NCI-H1436 (cell line): ENCODE measurements at regions not wholly inside any gene's neighbourhood (a gene's known extent, or its start where the extent isn't known, plus 50 kb on each side); places are given as distances from the start of the nearest gene placed in this dataset.

Experiments
- DNase-seq: peaks from one replicate; lab custom pipeline; 2025; lab: John Stamatoyannopoulos, UW

DNA sequence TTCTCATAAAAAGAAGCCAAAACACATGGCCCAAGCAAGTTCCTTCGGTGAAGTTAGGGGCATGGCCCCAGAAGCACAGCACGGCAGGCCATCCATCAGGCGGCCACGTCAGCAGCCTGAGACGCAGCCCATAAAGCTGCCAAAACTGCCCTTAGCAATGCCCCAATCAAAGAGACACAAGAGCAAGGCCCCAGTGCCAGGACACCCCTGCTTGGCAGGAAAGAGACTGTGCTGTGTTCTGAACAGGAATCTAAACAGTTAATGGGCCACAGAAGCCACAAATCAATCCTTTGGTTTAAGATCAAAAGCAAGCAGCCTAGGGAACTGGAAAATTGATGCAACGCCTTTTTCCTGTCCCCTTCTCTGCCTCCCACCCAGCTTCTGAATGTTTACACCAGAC lies 497.0 kb upstream of the USP24 start:
- no peak for DNase-seq

DNA sequence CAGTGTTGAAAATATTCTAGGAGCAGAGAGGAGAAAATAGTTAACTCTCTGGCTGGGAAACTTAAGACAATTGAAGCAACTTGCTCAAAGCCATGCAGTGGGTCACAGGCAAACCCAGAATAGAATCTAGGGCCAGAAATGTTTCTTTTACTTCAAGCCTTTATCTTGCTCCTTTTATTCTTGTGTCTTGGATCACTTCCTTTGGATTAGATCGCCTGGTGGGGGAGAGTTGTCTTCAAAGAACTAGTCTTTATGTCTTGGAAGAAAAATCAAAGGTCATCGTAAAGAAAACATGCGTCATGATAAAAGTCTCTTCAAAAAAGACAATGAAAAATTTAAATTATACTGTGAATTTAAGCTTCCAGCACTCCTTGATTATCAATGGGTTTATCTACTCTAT lies 493.6 kb upstream of the USP24 start:
- DNase-seq, result no peak

DNA sequence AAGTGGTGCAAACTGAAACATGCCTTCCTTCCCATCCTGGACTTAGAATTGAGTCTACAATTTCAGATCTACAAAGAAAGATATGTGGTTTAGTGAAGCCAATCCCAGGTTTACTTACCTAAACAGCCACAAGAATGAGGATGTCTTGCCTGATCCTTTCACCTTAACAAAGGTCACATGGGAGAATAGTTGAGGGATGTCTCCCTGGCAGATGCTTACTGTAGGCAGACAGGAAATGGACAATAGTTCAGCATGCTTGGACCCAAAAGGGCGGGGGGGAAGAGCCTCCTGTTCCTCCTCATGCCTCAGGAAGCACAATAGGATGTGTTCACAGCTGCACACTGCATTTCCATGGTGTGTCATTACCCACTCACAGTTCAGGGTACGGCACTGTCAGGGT lies 492.7 kb upstream of the USP24 start:
- no peak for DNase-seq

DNA sequence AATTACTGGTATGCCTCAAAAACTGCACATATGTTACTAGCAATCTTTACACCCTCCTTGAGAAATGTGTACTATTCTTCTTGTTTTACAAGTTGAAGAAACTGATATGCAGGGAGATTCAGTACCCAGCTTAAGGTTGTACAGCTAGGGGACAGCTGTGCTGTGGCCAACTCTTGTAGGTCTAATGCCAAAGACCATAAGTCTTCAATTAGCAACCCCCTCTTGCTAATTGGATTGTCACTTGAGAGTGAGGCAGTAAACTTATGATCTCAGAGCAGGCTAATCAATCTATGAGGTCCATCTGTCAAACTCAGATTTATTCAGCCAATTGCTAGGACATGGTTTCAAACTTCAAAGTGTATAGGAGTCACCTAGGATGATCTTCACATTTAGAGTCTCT lies 492.0 kb upstream of the USP24 start:
- no peak for DNase-seq

DNA sequence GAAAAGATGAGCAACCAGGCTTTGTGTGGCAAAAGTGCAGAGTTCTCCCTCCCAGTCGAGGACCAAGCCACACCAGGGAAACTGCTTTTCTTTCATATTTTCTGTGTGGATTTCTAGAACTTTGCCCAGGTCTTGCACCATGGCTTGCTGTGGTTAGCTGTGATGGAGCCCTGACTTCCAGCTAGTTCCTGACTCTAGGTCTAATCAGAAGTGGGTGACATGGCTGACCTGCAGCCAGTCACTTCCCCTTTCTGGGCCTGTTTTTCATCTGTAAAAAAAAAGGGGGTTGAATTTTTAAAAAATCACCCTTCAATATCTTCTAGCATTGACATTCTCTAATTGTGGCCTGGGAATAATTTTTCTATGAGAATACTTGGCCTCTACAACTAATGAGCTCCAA lies 491.2 kb upstream of the USP24 start:
- DNase-seq, result no peak

DNA sequence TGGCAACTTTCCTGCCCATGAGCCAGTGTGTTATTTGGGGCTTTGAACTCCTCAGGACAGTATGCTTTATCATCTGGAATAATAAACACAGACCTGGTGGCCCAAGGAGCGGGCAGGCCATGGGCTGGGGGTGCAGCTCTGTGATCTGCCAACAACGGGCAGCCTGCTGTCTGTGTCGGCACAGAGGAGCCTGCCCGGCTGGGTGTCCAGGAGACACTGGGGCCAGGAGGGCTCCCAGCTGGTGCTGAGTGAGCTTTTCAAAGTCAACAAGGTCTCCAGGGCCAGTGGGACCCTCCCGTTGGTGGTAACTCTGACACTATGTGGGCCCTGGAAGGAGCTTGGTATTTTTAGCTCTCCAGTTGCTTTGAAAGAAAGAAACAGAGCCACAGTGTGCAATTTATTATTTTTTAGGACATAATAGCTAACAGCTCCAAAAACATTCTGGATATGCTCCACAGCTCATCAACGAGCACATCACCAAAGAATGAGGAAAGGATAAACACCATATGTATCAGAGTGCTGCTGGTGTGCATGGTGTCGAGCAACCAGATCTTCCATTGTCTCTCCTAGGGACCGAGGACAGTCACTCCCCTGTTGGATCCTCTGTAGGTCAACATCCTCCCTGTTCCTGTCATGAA lies 488.7 kb upstream of the USP24 start:
- no peak for DNase-seq

DNA sequence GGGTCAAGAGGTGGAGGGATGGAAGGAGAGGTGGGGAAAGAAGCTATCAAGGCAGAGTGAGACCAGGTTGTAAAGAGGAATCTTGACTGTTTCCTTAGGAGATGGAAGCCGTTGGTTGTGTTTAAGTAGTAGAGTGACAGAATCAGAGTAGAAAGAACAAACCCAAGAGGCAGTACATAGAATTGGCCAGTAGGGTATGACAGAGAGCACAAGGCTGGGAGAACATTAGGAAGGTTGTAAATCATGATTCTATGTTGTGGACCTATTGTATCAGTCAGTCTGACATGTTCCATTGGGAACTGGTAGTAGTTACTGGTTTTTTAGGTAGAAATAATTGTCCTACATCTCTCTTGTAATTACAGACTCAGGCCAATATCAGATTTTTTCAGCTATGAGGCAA lies 486.9 kb upstream of the USP24 start:
- DNase-seq, result peak; percentile 5

DNA sequence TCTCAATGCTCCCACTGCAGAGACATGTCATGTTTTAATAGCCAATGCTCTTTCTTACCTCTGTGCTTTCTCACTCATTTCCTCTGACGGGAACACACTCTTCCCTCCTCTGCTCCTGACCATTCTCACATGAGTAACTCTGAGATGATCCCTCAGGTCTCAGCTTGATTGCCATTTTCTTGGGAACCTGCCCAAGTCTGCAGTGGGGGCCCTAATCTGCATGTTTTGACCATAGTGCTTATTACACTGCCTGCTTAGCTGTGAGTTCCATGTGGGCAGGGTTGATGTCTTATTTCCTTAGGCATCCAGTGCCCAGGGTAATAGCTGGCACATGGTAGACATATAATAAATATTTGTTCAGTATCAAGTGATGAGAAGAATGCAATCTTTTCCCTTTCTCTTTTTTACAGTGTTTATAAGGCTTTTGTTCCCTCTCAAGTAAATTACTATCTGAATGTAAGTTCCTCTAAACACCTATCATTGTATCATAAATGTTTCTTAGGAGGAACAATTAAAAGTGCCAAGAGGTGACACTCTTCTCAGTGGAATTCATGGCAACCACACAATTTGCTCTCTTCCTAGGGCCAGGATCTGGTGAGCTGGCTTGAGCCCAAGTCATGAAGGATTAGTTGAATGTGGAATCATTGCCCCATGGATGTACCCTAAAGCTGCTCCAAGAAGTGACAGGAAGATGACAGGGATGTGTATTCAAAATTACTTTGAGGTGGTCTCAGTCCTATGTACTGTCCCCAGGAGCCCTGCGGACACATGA lies 485.4 kb upstream of the USP24 start:
- DNase-seq, result no peak

DNA sequence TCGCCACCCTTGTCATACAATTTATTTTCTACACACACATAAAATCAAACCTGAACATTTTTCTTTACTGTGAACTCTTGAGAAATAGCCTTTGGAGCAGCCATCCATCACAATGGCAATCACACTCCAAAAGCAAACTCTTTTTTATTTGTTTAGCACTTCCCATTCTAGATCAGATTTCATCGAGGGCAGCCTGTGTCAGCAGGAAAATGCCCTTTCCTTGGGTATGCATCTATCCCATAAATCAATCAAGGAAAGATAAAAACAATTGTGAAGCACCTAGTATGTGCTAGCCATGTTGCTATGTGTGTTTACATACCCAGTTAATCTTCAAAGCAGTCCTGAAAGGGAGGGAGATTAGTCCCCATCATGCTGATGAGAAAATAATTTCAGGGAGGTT lies 484.1 kb upstream of the USP24 start:
- no peak for DNase-seq

DNA sequence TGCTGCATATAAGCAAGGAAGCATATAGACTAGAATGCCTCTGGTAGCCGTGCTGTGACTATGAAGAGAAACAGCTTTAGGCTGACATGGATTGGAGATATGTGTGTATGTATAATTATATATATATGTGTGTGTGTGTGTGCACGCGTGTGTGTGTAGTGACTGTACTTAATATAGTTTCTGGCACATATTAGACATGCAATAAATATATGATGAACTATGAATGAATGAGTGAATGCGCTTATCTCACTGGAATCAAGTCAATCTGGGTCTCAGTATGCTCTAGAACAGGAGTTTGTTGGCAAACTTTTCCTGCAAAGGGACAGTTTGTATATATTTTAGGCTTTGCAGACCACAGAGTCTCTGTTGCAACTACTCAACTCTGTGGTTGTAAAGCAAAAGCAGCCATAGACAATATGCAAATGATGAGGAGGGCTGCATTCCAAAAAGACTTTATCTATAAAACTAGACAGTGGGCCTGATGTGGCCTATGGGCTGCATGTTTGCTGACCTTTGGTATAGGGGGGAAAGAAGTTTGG lies 482.9 kb upstream of the USP24 start:
- no peak for DNase-seq

DNA sequence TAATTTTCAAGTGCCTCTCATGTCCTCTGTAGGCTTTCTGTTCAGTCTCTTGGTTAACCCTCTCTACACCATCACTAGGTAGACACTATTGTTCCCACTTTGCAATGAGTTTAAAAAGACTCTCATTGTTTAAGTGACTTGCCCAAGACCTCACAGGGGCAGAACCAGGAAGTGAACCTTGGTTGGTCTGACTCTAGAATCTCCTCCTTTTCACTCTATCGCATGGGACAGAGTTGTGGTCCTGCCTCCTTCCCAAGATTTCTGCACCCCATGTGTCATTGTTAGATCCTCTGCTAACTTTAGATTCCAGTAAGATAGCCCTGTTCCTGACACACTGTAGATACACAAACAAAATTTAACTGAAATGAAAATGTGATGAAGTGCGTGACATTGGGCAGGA lies 481.7 kb upstream of the USP24 start:
- no peak for DNase-seq

DNA sequence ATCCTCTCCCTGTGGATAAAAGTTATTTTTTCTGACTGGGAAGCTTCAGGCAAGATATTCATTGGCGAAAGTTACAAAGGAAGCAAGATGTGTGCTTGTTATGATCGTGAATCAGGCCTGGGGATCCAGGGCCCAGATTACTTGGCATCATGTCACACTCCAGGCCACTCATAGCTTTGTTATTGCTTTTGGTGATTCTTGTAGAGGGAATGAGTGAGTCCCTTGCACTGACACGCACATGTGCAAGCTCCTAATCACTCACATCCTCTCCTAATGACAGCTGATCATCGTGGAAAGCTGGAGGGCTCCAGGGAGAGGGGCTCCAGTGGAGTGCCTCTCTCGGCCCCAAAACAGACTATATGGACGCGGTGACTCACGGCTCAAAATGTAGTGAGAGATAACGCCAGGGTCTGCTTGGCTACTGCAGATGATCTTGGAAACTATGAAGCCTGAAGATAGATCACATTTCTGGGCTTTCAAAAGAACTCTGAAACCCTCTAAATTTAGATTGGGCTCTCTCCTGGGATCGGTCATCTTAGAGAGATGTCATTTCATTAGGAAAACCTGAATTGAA lies 481.1 kb upstream of the USP24 start:
- DNase-seq, result no peak

DNA sequence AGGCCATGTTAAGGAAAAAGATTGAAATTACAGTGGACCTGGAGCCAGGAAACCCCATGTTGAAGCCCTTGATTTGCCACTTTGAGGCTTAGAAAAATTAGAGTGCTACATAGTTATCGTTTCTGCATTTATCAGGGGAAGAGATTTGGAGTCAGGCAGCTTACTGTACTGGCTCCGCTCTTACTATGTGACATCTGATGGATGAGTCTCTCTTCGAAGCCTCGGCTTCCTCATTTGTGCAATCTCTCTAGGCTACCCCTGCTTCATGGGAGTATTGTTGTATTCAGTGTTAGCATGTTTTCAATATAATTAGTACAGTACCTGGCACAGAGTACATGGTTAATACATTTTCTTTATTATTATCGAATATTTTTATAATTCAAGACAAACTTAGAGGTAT lies 480.4 kb upstream of the USP24 start:
- no peak for DNase-seq

DNA sequence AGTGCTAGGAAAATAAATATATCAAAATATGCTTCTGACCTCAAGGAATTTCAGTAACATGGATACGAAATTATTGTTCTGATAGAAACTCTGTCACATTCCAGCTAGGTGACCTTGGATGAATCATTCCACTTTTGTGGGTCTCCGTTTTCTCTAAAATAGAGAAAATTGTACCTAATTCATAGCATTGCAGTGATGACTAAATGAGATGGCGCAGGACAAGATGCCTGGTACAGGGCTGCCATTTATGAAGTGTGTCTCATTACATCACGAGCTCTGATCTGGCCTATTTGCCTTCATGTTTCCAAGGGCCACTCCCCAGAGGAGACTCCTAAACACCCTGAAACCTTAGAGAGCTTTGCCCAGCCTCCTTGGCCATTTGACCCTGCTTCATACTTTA lies 480.0 kb upstream of the USP24 start:
- no peak for DNase-seq

DNA sequence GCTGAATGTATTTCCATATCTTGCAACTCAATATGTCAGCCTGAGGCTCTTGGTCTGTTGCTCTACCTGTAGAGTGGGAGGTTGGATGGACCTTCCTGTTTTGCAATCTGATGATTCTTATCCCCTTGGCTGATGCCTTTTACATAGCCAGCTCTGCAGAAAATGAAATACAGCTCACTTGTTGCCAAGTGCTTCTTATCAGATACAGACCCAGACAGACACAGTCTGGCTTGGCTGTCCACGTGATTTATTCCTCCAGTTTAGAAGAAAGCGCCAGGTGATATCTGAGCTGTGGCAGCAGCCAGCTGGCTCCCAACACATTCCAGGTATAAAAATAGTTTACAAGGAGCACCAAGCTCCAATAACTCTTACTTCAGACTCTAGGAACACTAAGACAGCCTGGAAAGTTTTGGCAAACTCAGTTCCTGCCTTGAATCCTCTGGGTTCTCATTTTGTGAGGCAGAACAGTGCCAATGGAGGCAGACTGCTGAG lies 479.2 kb upstream of the USP24 start:
- no peak for DNase-seq

DNA sequence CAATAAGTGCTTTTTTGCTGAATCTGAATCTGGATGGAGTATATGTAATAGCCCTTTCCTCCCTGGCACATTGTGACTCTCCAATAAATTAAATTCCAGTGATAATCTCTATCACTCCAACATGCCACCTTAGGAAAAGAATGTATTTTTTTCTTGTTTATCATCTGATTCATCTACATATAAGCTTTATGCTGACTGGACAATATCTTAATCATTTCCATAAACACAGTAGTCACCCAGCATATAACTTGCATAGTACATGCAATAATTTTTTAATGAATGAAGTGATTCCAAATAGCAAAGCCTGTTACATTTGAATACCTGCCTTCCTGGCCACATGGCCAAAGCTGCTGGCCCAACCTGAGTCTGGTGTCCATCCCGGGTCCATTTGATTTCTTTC lies 477.6 kb upstream of the USP24 start:
- no peak for DNase-seq

DNA sequence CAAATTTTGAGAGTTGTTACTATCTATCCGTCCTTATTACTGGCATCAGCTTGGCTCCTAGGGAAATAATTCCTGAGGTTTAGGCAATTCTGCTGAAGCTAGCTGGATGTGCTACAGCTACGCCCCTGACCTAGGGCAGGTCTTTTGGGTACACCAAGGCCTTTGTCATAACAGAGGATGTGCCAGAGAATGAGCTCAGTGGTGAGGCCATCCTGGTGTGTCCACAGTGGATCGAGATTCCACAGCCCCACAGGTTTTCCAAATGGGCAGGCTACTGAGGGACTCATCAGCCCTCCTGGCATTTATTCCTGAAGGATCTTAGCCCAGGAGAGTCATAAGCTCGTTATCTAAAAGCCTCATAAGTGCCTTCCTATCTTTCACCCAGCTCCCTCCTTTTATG lies 475.2 kb upstream of the USP24 start:
- no peak for DNase-seq

DNA sequence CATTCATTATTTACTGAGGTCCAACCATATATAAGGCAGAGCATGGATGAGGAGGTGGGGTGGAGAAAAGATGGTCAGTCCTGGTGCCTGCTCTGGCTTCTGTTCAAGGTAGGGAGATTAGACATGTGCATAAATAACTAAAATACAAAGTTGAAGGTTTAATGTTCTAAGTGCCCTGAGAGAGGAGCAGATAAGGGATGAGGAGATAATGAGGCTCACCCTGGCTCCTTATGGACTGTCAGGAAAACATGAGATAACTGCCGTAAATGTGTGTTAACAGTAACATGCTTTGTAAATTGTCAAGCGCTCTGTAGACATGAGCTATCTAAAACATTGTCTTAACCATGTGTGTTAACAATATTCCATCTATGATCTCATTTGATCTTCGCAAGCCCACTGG lies 474.6 kb upstream of the USP24 start:
- no peak for DNase-seq

DNA sequence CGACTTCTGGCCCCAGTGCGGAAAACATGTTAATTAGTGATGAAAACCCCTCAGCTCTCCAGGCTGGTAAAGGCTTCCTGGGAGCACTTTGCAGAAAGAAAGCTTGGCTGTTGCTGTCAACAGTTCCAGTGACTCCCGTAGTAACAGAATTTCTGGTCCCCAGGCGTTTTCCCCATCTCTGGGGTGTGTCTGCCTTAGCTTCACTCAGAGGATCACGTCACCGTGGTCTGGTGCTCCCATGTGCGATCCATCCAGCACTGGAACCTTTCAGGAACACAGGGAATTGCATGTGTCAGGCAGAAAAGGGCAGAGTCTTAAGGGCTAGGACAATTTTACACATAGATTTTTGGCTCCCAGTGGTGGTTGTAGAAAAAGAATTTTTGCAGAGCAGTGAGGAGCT lies 470.4 kb upstream of the USP24 start:
- no peak for DNase-seq

DNA sequence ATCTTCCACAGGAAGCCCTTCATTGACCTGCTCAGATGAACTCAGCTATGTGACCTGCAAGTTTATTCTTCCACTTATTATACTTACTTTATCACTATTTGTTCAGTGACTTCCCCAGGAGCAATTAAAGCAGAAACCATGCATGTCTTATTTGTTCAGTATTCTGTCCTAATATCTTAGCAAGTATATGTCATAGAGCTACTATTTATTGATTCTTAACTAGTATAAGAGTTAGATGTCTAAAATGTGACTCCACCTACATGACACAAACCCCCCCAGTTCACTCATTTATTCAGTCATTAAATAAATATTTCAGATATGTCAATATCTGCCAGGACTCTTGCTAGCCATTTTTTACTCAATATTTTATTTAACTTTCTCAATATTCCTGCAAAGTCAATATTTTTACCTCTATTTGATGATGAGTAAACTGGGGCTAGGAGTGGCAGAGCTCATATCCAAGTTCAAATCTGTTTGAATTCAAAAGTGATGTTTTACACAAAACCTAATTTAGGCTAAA lies 469.0 kb upstream of the USP24 start:
- no peak for DNase-seq

DNA sequence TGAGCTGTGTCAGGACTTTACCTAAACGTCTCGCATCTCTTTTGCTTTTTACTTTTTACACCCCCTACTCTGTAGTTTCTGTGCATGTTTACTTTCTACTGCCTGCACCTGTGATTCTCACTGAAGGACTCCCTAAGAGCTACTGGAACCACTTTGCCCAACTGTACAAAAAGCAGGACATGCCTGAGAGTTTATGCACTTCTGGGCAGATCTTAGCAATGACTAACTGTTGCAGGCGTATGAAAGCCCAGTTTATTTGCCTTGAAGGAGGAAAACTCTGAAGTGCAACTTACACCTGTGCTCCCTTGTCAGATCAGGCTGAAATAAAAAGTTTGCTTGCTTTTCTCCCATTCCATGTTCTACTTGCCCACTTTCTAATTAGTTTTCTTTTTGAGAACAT lies 467.0 kb upstream of the USP24 start:
- DNase-seq, result no peak

DNA sequence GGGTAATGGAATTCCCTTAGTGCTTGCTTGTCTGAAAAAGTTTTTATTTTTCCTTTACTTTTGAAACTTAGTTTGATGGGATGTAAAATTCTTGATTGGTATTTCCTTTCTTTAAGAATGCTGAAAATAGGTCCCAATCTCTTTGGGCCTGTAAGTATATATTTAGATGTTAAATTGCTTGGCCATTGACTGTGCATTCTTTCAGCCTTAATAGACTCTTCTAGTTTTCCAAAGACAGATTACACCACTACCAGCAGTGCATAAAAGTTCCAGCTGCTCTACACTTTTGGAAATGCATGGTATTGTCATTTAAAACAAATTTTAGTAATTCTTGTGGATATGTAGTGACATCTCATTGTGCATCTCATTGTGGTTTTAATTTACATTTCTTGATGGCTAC lies 464.8 kb upstream of the USP24 start:
- DNase-seq, result no peak

DNA sequence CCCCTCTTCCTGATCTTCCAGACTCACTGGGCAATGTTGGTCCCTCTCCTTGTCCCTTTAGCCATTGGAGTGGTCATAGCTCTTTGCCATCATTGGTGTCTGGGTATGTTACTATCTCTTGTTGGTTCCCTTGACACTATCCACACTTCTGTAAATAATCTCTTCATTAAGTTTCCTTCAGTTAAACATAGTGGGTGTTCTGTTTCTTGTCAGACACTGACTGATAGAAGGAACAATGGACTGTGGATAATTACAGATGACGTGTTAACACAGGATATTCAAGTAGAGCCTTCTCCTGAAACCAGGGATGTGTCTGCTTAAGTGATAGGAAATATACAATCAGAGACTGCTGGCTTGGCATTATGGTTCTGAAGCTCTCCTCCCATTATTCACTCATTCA lies 458.3 kb upstream of the USP24 start:
- no peak for DNase-seq
